GM18505 (cell line): ENCODE measurements at regions not wholly inside any gene's neighbourhood (a gene's known extent, or its start where the extent isn't known, plus 50 kb on each side); places are given as distances from the start of the nearest gene placed in this dataset.

Experiments used
- ATAC-seq: cut with Tn5 transposase; IDR thresholded peaks from one replicate; pipeline ENCODE4 v1.9.1; 2021; ENCODE audit not compliant: unreplicated experiment
- POLR2A ChIP-seq: IDR thresholded peaks from 4 replicates; pipeline ENCODE4 v1.6.1; 2011; ENCODE audit warnings: borderline replicate concordance; ENCODE audit not compliant: insufficient read depth, insufficient read length; ENCODE audit errors: extremely low read depth

GRCh38 chr6:159331451-159331850 lies 162.3 kb downstream of the FNDC1 start:
- TF ChIP-seq POLR2A: no peak
- no peak for ATAC-seq

- no peak for ATAC-seq
- no peak for TF ChIP-seq POLR2A
Measured at GRCh38 chr6:159329081-159329480, 159.9 kb downstream of the FNDC1 start.

- TF ChIP-seq POLR2A: no peak
- ATAC-seq: no peak
Measured at GRCh38 chr6:159328052-159328451, 158.9 kb downstream of the FNDC1 start.

GRCh38 chr6:159325476-159325875 lies 156.3 kb downstream of the FNDC1 start:
- no peak for TF ChIP-seq POLR2A
- ATAC-seq: no peak

- no peak for TF ChIP-seq POLR2A
- ATAC-seq: no peak
Measured at GRCh38 chr6:159324596-159324995, 155.4 kb downstream of the FNDC1 start.
